ENCODE measurements at regions not wholly inside any gene's neighbourhood (a gene's known extent, or its start where the extent isn't known, plus 50 kb on each side); places are given as distances from the start of the nearest gene placed in this dataset.

- ChIA-PET POLR2A (no interaction called here), CTCF (no interaction called here)
These were observed 58.1 kb upstream of the NECTIN1 start for GRCh38 chr11:119787074-119787461.

GRCh38 chr11:119786431-119787073, 57.6 kb upstream of the NECTIN1 start:
- ChIA-PET POLR2A (no interaction called here), CTCF (no interaction called here)

GRCh38 chr11:119785131-119785530, 56.1 kb upstream of the NECTIN1 start:
- ChIA-PET CTCF (no interaction called here), POLR2A (no interaction called here)

GRCh38 chr11:119784421-119784820, 55.4 kb upstream of the NECTIN1 start:
- ChIA-PET CTCF (no interaction called here), POLR2A (no interaction called here)

- POLR2A ChIA-PET, result no interaction called here
- CTCF ChIA-PET, result no interaction called here
These were observed 54.7 kb upstream of the NECTIN1 start for GRCh38 chr11:119783466-119784400.

GRCh38 chr11:119782739-119783072, 53.7 kb upstream of the NECTIN1 start:
- ChIA-PET POLR2A (no interaction called here), CTCF (no interaction called here)

- POLR2A ChIA-PET, result no interaction called here
- CTCF ChIA-PET, result no interaction called here
These were observed 53.2 kb upstream of the NECTIN1 start for GRCh38 chr11:119782006-119782738.

- POLR2A ChIA-PET, result no interaction called here
- CTCF ChIA-PET, result no interaction called here
These were observed 51.4 kb upstream of the NECTIN1 start for GRCh38 chr11:119780222-119780953.

- CTCF ChIA-PET, result no interaction called here
These were observed 50.4 kb upstream of the NECTIN1 start for GRCh38 chr11:119779195-119780071.

More at GRCh38 chr11:119779195-119780071, 50.4 kb upstream of the NECTIN1 start:
- POLR2A ChIA-PET, result no interaction called here

All from activated CD8-positive, alpha-beta memory T cell treated with anti-CD3 and anti-CD28 coated beads for 36 hours (primary cell).